ENCODE measurements at regions not wholly inside any gene's neighbourhood (a gene's known extent, or its start where the extent isn't known, plus 50 kb on each side); places are given as distances from the start of the nearest gene placed in this dataset.
A peak's percentile ranks its signal among the peaks of the same experiment; 100 is the strongest.

GRCh38 chr3:159877924-159878323, 110.7 kb upstream of the IL12A start:
- H3K27me3 ChIP-seq: no peaks in the 10 kb centered on the region
- in situ Hi-C loops (cut with MboI; ENCODE audit: low pct_ligation_motif_present in 1 of 4, low pct_unique_long_range_greater_than_20kb in 1 of 4, low sequenced_read_pairs in 3 of 4) (no loop called here), intact Hi-C loops (cut with DNase I; ENCODE audit: low total_unique reads) (no loop called here)
- H3K4me3 ChIP-seq: no peak overlapping the region
- TF ChIP-seq CTCF (IDR thresholded peaks at IDR 0.05): no peak
- no peak for TF ChIP-seq EP300 (IDR thresholded peaks at IDR 0.05; ENCODE audit: low read depth)
- no peak for TF ChIP-seq POLR2AphosphoS5 (IDR thresholded peaks at IDR 0.05)
- H3K27ac ChIP-seq: no peak overlapping the region
- 56 to 85% methylated on average over 2 to 5 of the region's 5 CpGs for WGBS, 2 donors (ENCODE audit: low coverage in 1 of 2)
- H3K9me3 ChIP-seq: no peaks in the 10 kb centered on the region
- no peak for DNase-seq
- peaks cover 0 to 10% (median 2%) of the 10 kb centered on the region in 4 donors for H3K4me1 ChIP-seq
- H3K36me3 ChIP-seq: no peaks in the 10 kb centered on the region

- no peaks in the 10 kb centered on the region for H3K36me3 ChIP-seq
- in situ Hi-C loops (cut with MboI; ENCODE audit: low pct_ligation_motif_present in 1 of 4, low pct_unique_long_range_greater_than_20kb in 1 of 4, low sequenced_read_pairs in 3 of 4) (no loop called here), intact Hi-C loops (cut with DNase I; ENCODE audit: low total_unique reads) (no loop called here)
- TF ChIP-seq POLR2AphosphoS5 (IDR thresholded peaks at IDR 0.05): no peak
- TF ChIP-seq POLR2A (IDR thresholded peaks at IDR 0.05): no peak
- TF ChIP-seq CTCF (IDR thresholded peaks at IDR 0.05): no peak
- no peak for TF ChIP-seq EP300 (IDR thresholded peaks at IDR 0.05; ENCODE audit: low read depth)
- peaks cover 0 to 6% (median 5%) of the 10 kb centered on the region in 4 donors for H3K4me1 ChIP-seq
- no peaks in the 10 kb centered on the region for H3K9me3 ChIP-seq
- no peak overlapping the region for H3K4me3 ChIP-seq
- no peaks in the 10 kb centered on the region for H3K27me3 ChIP-seq
- H3K27ac ChIP-seq: peak overlapping the region in 1 of 4 donors; percentile 37
- WGBS, 2 donors (ENCODE audit: low coverage in 1 of 2): 54 to 74% methylated on average over 2 of the region's 2 CpGs
- DNase-seq: no peak
Observed at GRCh38 chr3:159879146-159879545, 109.5 kb upstream of the IL12A start.

- no peak overlapping the region for H3K4me3 ChIP-seq
- no peaks in the 10 kb centered on the region for H3K27me3 ChIP-seq
- TF ChIP-seq EP300 (IDR thresholded peaks at IDR 0.05; ENCODE audit: low read depth) (no peak), POLR2AphosphoS5 (IDR thresholded peaks at IDR 0.05) (no peak), CTCF (IDR thresholded peaks at IDR 0.05) (no peak), POLR2A (IDR thresholded peaks at IDR 0.05) (no peak)
- H3K4me1 ChIP-seq: peaks cover 0 to 9% (median 5%) of the 10 kb centered on the region in 4 donors
- peak overlapping the region in 2 of 4 donors; percentile 4 to 37 for H3K27ac ChIP-seq
- no peak for DNase-seq
- intact Hi-C loops (cut with DNase I; ENCODE audit: low total_unique reads): no loop called here
- no peaks in the 10 kb centered on the region for H3K9me3 ChIP-seq
- in situ Hi-C loops (cut with MboI; ENCODE audit: low pct_ligation_motif_present in 1 of 4, low pct_unique_long_range_greater_than_20kb in 1 of 4, low sequenced_read_pairs in 3 of 4): no loop called here
- 61 to 69% methylated on average over 6 of the region's 6 CpGs for WGBS, 2 donors (ENCODE audit: low coverage in 1 of 2)
- H3K36me3 ChIP-seq: no peaks in the 10 kb centered on the region
Observed at GRCh38 chr3:159879598-159879997, 109.0 kb upstream of the IL12A start.

GRCh38 chr3:159881208-159881607, 107.4 kb upstream of the IL12A start:
- Histone ChIP-seq H3K27ac (peak overlapping the region in 2 of 4 donors; percentile 59 to 65), H3K9me3 (no peaks in the 10 kb centered on the region), H3K36me3 (no peaks in the 10 kb centered on the region), H3K27me3 (no peaks in the 10 kb centered on the region), H3K4me3 (no peak overlapping the region), H3K4me1 (peaks cover 0 to 15% (median 7%) of the 10 kb centered on the region in 4 donors)
- no peak for DNase-seq
- 84 to 86% methylated on average over 2 of the region's 2 CpGs for WGBS, 2 donors (ENCODE audit: low coverage in 1 of 2)
- no peak for TF ChIP-seq CTCF (IDR thresholded peaks at IDR 0.05)
- TF ChIP-seq POLR2A (IDR thresholded peaks at IDR 0.05): no peak
- TF ChIP-seq POLR2AphosphoS5 (IDR thresholded peaks at IDR 0.05): no peak
- no peak for TF ChIP-seq EP300 (IDR thresholded peaks at IDR 0.05; ENCODE audit: low read depth)
- intact Hi-C loops (cut with DNase I; ENCODE audit: low total_unique reads) (no loop called here), in situ Hi-C loops (cut with MboI; ENCODE audit: low pct_ligation_motif_present in 1 of 4, low pct_unique_long_range_greater_than_20kb in 1 of 4, low sequenced_read_pairs in 3 of 4) (no loop called here)
